IPS-15b (cell line): ENCODE measurements at regions not wholly inside any gene's neighbourhood (a gene's known extent, or its start where the extent isn't known, plus 50 kb on each side); places are given as distances from the start of the nearest gene placed in this dataset.

ENCODE experiments used
- H3K27me3 ChIP-seq: one replicate; pipeline ENCODE4 v1.6.1; 2013; ENCODE audit warnings: low read length; ENCODE audit not compliant: control insufficient read depth, insufficient read depth
- H3K36me3 ChIP-seq: one replicate; pipeline ENCODE4 v1.6.1; 2013; ENCODE audit warnings: low read length; ENCODE audit not compliant: control insufficient read depth, insufficient read depth
- H3K4me1 ChIP-seq: one replicate; pipeline ENCODE4 v1.6.1; 2013; ENCODE audit warnings: mild to moderate bottlenecking, low read length; ENCODE audit not compliant: control insufficient read depth, insufficient read depth
- H3K4me3 ChIP-seq: one replicate; pipeline ENCODE4 v1.5.1; 2013; ENCODE audit warnings: low read depth, low read length
- H3K9ac ChIP-seq: one replicate; pipeline ENCODE4 v1.6.1; 2013; ENCODE audit warnings: low read depth, mild to moderate bottlenecking, low read length
- H3K9me3 ChIP-seq: one replicate; pipeline ENCODE4 v1.6.1; 2013; ENCODE audit warnings: mild to moderate bottlenecking, low read length; ENCODE audit not compliant: control insufficient read depth, insufficient read depth

GRCh38 chr13:95485045-95485517 lies 67.4 kb upstream of the CLDN10 start:
- Histone ChIP-seq H3K4me3 (no peak overlapping the region), H3K36me3 (no peaks in the 10 kb centered on the region), H3K4me1 (no peaks in the 10 kb centered on the region), H3K27me3 (no peaks in the 10 kb centered on the region), H3K9ac (no peak overlapping the region), H3K9me3 (no peaks in the 10 kb centered on the region)

GRCh38 chr13:95485518-95486144 lies 66.9 kb upstream of the CLDN10 start:
- H3K4me1 ChIP-seq = no peaks in the 10 kb centered on the region

GRCh38 chr13:95492044-95492801 lies 60.3 kb upstream of the CLDN10 start:
- Histone ChIP-seq H3K9ac (no peak overlapping the region), H3K36me3 (no peaks in the 10 kb centered on the region), H3K4me1 (peaks cover 4% of the 10 kb centered on the region), H3K27me3 (peaks cover 7% of the 10 kb centered on the region), H3K4me3 (peak overlapping the region; percentile 0), H3K9me3 (no peaks in the 10 kb centered on the region)

More at GRCh38 chr13:95485518-95486144, 66.9 kb upstream of the CLDN10 start:
- Histone ChIP-seq H3K36me3 (no peaks in the 10 kb centered on the region), H3K9ac (no peak overlapping the region), H3K9me3 (no peaks in the 10 kb centered on the region), H3K27me3 (no peaks in the 10 kb centered on the region), H3K4me3 (no peak overlapping the region)

DNA sequence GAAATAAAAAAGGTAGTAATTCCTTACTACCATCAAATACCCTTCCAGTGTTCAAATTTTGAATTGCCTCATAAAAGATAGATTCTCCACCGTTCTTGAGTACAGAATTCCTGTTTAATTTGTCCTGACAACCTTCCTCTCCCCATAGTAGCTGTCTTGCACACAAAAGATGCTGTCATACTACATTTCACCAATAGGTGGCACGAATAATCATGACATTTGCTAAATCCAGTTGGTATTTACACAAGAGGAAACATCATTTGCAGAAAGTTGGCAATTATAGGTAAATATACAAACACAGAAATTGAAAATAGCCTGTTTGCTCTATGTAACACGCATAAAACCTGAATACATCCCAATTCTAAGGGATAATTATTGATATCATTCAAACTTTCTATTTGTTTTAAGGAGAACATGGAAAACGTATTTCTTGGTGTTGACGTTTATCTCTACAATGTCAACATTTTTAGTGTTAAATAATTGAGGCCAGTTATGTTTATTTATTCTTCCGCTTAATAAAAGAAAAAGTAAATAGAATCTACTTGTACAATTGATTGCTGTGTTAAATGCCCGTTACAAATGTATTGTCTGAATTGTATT lies 58.3 kb upstream of the CLDN10 start:
- H3K9me3 ChIP-seq = no peaks in the 10 kb centered on the region
- no peak overlapping the region for H3K9ac ChIP-seq
- H3K4me1 ChIP-seq = peaks cover 4% of the 10 kb centered on the region
- H3K36me3 ChIP-seq = no peaks in the 10 kb centered on the region
- H3K4me3 ChIP-seq = no peak overlapping the region
- peaks cover 11% of the 10 kb centered on the region for H3K27me3 ChIP-seq

GRCh38 chr13:95496485-95496884 lies 56.0 kb upstream of the CLDN10 start:
- no peak overlapping the region for H3K4me3 ChIP-seq

DNA sequence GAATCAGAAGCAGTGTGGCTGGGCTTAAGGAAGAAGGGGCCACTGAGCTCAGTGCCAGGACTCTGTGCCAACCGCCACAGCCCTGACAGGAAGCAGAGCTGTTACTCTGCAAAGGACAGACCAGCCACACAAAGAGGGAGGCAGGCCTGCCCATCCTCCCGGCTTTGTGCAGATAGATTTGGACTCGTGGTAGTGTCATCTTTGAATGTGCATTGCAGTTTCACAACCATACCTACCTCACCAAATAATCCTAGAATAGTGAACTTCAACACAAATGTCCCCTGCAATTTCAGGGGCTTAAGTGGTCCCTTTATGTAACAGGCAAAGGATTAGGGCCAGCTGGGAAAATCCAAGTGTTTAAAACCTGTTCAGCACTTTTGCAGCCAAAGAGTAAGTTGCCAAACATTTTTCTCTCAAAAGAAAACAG lies 55.1 kb upstream of the CLDN10 start:
- Histone ChIP-seq H3K36me3 (no peaks in the 10 kb centered on the region), H3K9me3 (no peaks in the 10 kb centered on the region), H3K4me3 (no peak overlapping the region), H3K4me1 (peaks cover 5% of the 10 kb centered on the region), H3K9ac (no peak overlapping the region), H3K27me3 (peaks cover 9% of the 10 kb centered on the region)

More at GRCh38 chr13:95496485-95496884, 56.0 kb upstream of the CLDN10 start:
- Histone ChIP-seq H3K9me3 (no peaks in the 10 kb centered on the region), H3K36me3 (no peaks in the 10 kb centered on the region), H3K9ac (no peak overlapping the region), H3K27me3 (peaks cover 7% of the 10 kb centered on the region), H3K4me1 (peaks cover 8% of the 10 kb centered on the region)

DNA sequence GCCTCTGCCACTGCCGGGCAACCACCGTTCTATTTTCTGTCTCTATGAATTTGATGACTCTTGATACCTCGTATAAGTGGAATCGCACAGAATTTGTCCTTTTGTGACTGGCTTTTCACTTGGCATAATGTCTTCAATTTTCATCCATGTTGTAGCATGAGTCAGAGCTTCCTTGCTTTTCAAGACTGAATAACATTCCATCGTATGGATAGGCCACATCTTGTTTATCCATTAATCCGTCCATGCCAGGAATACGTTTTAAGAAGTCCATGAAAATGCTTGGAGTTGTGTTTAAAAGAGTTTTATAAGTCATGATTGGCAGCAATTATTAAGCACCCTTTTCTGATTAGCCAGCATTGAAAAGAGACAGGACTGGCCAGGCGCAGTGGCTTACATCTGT lies 53.6 kb upstream of the CLDN10 start:
- Histone ChIP-seq H3K4me1 (peaks cover 4% of the 10 kb centered on the region), H3K9ac (no peak overlapping the region), H3K27me3 (peaks cover 9% of the 10 kb centered on the region), H3K36me3 (no peaks in the 10 kb centered on the region), H3K9me3 (no peaks in the 10 kb centered on the region), H3K4me3 (no peak overlapping the region)

- H3K4me3 ChIP-seq = no peak overlapping the region
- no peak overlapping the region for H3K9ac ChIP-seq
- H3K9me3 ChIP-seq = no peaks in the 10 kb centered on the region
- H3K4me1 ChIP-seq = peaks cover 7% of the 10 kb centered on the region
- H3K36me3 ChIP-seq = no peaks in the 10 kb centered on the region
- peaks cover 9% of the 10 kb centered on the region for H3K27me3 ChIP-seq
These were observed 52.5 kb upstream of the CLDN10 start for GRCh38 chr13:95499811-95500712.

DNA sequence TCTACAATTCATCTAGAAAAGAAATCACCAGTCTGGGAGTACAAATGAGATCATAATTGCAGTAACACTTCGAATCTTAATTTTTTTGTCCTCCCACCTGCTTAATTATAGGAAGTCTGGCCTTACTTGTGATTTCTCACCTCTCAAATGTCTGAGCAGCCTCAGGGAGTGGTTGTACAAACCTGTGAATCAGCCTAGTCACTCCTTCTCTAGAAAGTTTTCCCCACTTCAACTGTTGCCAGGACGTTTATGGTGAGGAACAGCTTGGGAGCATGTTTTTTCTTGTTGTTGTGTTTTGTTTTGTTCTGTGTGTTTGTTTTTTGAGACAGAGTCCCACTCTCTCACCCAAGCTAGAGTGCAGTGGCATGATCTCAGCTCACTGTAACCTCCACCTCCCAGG lies 50.3 kb upstream of the CLDN10 start:
- H3K4me1 ChIP-seq = peaks cover 11% of the 10 kb centered on the region
- H3K9ac ChIP-seq = no peak overlapping the region
- H3K27me3 ChIP-seq = peaks cover 9% of the 10 kb centered on the region
- H3K9me3 ChIP-seq = no peaks in the 10 kb centered on the region
- H3K4me3 ChIP-seq = no peak overlapping the region
- H3K36me3 ChIP-seq = no peaks in the 10 kb centered on the region
